ENCODE measurements at regions not wholly inside any gene's neighbourhood (a gene's known extent, or its start where the extent isn't known, plus 50 kb on each side); places are given as distances from the start of the nearest gene placed in this dataset.
"Not testable (repeated sequence)": the region's sequence is repeated elsewhere in the genome, so short reads cannot be mapped to it uniquely, and the experiment has no call there.

DNA sequence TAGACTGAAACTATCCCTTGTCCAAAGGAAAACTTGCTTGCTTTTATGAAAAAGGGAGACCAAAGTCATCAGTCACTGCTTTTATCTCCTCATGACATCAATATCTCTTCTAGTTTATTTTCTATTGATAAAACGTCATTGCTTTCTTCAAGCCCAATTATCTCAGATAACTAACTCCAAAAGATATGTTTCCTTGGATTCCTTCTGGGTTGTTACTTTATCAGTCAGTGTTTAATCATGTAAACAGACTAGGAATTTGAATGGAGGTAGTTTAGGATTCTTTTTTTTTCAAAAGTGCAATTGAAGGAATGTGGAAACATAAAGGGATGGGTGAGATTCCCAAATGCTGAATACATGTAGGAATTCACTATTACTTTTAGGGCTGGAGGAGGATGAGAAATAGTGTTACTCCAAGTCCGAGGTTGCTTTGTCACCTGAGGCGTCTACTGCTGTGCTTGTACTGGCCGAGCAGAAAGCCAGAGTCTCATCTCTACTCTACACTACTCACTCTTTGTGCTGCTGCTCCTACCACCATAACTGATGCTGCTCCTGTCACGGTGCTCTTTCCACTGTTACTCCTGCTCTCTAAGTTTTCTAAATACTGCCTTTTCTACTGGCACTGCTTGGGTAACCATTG, 1697.1 kb upstream of the NUDT12 start:
- no peaks in the 10 kb centered on the region for H3K4me1 Mint-ChIP-seq (ENCODE audit: low read depth)
- no peaks in the 10 kb centered on the region for H3K27me3 Mint-ChIP-seq (ENCODE audit: low read depth)
- no peaks in the 10 kb centered on the region for H3K36me3 Mint-ChIP-seq (ENCODE audit: low read depth)
- peaks cover 34% of the 10 kb centered on the region for H3K9me3 Mint-ChIP-seq
- H3K4me3 Mint-ChIP-seq, result no peak overlapping the region
- DNase-seq (ENCODE audit: low spot score), result no peak
- H3K27ac Mint-ChIP-seq, result no peak overlapping the region

DNA sequence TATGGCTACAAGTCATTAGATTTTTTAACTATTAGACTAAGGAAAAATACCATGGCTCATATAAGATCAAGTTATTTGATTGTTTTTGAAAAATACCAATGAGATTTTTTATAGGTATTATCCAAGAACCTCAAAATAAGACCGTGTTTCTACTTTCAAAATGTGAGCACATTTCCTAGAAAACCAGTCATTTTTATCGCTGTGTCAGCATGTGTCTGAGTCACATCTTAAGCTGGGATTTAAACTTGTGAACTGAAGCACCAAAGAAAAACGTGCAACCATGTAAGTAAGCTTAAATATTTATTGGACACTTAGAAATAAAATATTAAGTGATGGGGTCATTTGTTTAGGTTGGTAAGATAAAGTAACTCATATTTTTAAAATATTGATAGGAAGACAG, 1676.0 kb upstream of the NUDT12 start:
- H3K9me3 Mint-ChIP-seq, result peaks cover 26% of the 10 kb centered on the region
- no peak overlapping the region for H3K27ac Mint-ChIP-seq
- no peaks in the 10 kb centered on the region for H3K36me3 Mint-ChIP-seq (ENCODE audit: low read depth)
- H3K27me3 Mint-ChIP-seq (ENCODE audit: low read depth), result no peaks in the 10 kb centered on the region
- H3K4me1 Mint-ChIP-seq (ENCODE audit: low read depth), result no peaks in the 10 kb centered on the region
- no peak overlapping the region for H3K4me3 Mint-ChIP-seq
- no peak for DNase-seq (ENCODE audit: low spot score)

DNA sequence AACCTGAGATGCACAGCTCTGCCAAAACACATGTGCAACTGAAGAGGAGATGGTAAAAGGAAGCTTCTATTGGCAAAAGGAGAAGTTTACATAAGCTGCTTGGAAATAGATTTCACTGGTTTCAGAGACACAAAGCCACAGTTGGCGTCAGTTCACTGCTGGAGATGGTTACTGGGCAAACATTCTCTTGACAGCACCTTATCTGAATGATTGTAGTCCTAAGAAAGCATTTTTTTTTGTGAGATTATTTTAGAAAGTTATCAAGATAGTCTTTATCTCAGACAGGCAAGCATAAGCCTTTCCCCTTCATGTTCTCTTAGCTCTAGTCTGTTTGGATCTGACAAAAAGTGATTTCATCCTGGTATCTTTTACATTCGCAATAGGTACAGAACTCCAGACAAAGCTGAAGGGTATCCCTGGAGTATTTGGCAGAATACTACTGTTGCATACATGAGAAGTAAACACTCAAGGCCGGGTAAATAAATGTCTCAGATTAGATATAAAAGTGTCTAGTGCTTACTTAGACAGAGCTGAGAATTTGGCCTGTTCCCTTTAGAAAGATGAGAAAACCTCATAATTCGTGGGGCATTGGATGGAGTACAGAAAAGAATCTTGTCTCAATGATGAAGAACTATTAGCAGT, 1668.0 kb upstream of the NUDT12 start:
- Mint-ChIP-seq H3K27me3 (ENCODE audit: low read depth) (no peaks in the 10 kb centered on the region), H3K36me3 (ENCODE audit: low read depth) (no peaks in the 10 kb centered on the region), H3K9me3 (peaks cover 37% of the 10 kb centered on the region), H3K4me1 (ENCODE audit: low read depth) (no peaks in the 10 kb centered on the region), H3K27ac (no peak overlapping the region), H3K4me3 (no peak overlapping the region)
- no peak for DNase-seq (ENCODE audit: low spot score)

DNA sequence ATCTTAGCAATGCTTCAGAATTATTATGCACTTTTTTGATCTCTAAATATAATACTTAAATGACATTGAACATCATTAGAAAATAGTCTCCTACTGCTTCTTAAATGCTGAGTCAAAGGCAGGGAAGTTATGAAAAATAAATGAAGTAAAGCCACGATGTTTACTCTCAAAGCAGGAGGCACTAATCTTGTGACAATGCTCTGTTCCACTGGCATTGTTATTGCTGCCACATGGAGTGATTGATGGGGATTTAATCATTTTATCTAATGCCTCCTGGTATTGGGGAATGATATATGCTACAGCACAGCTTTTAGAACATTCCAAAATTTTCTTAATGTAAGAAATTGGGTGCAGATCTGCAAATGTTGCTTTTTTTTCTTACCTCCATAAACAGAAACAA, 1655.4 kb upstream of the NUDT12 start:
- Mint-ChIP-seq H3K36me3 (ENCODE audit: low read depth) (no peaks in the 10 kb centered on the region), H3K9me3 (peaks cover 23% of the 10 kb centered on the region), H3K4me1 (ENCODE audit: low read depth) (no peaks in the 10 kb centered on the region), H3K4me3 (no peak overlapping the region), H3K27ac (no peak overlapping the region), H3K27me3 (ENCODE audit: low read depth) (no peaks in the 10 kb centered on the region)
- no peak for DNase-seq (ENCODE audit: low spot score)

DNA sequence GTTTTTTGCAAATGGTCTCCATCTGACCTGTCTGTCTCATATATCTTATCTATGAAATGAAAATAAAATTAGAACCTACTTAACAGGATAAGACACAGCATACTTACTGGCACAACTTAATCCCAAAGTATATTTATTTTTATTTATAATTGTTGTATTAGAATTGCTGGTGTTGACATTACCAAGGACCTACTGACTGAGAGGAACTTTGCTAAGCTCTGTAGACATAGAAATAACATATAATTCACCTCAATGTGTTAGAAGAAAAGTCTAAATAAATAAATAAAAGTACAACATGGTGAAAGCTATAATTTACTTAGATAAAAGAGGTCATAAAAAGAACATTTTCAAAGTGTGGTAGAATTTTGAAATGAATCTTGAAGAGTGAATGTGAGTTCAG, 1650.5 kb upstream of the NUDT12 start:
- H3K4me3 Mint-ChIP-seq, result no peak overlapping the region
- no peaks in the 10 kb centered on the region for H3K36me3 Mint-ChIP-seq (ENCODE audit: low read depth)
- peaks cover 14% of the 10 kb centered on the region for H3K9me3 Mint-ChIP-seq
- no peaks in the 10 kb centered on the region for H3K4me1 Mint-ChIP-seq (ENCODE audit: low read depth)
- H3K27ac Mint-ChIP-seq, result no peak overlapping the region
- DNase-seq (ENCODE audit: low spot score), result no peak
- no peaks in the 10 kb centered on the region for H3K27me3 Mint-ChIP-seq (ENCODE audit: low read depth)

DNA sequence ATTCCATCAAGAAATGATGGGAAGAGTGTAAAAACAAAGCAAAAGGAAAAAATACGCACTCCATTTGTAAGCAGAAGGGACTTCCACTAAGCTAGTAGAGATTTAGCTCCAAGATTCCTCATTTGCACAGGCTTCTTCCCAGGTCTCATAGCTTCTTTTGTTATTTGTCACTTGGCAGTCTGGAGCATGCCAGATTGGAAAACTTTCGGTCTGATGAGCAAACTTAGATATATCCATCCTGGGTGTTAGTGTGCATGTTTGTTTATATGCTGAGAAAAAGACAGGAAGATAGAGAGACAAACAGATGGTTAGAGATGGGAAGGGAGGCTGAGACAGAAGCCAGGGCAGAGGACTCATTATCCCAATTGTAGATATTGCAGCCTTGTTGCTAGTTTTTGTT, 1644.5 kb upstream of the NUDT12 start:
- Mint-ChIP-seq H3K4me3 (no peak overlapping the region), H3K9me3 (peaks cover 17% of the 10 kb centered on the region), H3K27me3 (ENCODE audit: low read depth) (no peaks in the 10 kb centered on the region), H3K4me1 (ENCODE audit: low read depth) (no peaks in the 10 kb centered on the region), H3K27ac (no peak overlapping the region), H3K36me3 (ENCODE audit: low read depth) (no peaks in the 10 kb centered on the region)
- DNase-seq (ENCODE audit: low spot score), result no peak

DNA sequence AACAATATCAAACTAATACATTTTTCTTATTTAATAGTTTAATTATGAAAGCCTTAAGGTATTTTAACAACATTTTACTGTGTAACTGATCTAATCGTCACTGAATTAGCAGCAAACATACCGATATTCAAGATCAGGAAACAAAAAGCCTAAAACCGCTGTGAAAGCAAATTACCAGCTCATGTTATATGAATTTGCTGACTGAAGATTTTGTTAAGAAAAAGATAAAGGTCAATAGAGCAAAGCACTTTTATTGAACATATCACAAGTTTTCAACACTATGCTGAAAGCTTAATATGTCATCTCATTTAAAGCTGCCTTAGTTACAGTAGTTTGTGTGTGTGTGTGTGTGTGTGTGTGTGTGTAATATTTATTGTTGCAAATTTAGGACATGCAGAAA, 1634.9 kb upstream of the NUDT12 start:
- H3K9me3 Mint-ChIP-seq, result peaks cover 26% of the 10 kb centered on the region
- H3K4me3 Mint-ChIP-seq, result no peak overlapping the region
- no peaks in the 10 kb centered on the region for H3K36me3 Mint-ChIP-seq (ENCODE audit: low read depth)
- no peaks in the 10 kb centered on the region for H3K27me3 Mint-ChIP-seq (ENCODE audit: low read depth)
- H3K4me1 Mint-ChIP-seq (ENCODE audit: low read depth), result no peaks in the 10 kb centered on the region
- no peak overlapping the region for H3K27ac Mint-ChIP-seq
- DNase-seq (ENCODE audit: low spot score), result no peak

DNA sequence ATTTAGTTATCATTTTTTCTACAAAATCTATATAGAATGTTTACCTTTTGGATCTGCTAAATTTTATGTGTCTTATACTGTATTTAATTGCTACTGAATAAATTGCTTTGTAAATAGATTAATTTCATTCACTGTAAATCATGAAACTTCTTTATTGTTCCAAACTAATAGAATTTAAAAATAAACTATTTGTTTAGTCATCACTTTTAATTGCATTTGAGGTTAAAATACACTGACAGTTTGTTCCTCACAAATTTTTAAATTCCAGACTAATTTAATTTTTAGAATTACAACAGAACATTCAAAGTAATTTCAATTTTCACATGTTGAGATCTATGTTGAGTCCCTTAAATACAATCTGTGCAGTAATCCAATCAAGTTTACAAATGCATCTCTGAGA, 1633.2 kb upstream of the NUDT12 start:
- Mint-ChIP-seq H3K27me3 (ENCODE audit: low read depth) (no peaks in the 10 kb centered on the region), H3K27ac (no peak overlapping the region), H3K9me3 (peaks cover 11% of the 10 kb centered on the region), H3K4me3 (no peak overlapping the region), H3K36me3 (ENCODE audit: low read depth) (no peaks in the 10 kb centered on the region), H3K4me1 (ENCODE audit: low read depth) (no peaks in the 10 kb centered on the region)
- DNase-seq (ENCODE audit: low spot score), result no peak

DNA sequence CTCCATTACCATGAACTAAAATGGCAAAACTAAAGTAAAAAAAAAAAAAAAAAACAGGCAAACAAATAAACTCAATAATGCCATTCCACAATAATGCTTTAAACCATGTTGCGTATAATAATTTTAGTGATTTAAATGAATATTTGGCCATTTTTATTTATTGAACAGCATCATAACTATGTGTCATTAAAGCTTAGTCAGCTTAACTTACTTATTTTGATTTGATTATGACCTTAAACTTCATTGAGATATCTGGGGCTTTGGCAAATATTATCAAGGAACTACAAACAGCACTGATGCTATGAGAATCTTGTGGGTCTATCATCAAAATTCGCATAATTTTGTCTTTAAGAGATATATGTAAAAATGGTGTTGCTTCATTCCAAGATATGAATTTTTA, 1610.3 kb upstream of the NUDT12 start:
- H3K36me3 Mint-ChIP-seq (ENCODE audit: low read depth), result no peaks in the 10 kb centered on the region
- no peaks in the 10 kb centered on the region for H3K27me3 Mint-ChIP-seq (ENCODE audit: low read depth)
- H3K9me3 Mint-ChIP-seq, result peaks cover 31% of the 10 kb centered on the region
- H3K27ac Mint-ChIP-seq, result no peak overlapping the region
- H3K4me3 Mint-ChIP-seq, result no peak overlapping the region
- H3K4me1 Mint-ChIP-seq (ENCODE audit: low read depth), result no peaks in the 10 kb centered on the region
- DNase-seq (ENCODE audit: low spot score), result no peak

DNA sequence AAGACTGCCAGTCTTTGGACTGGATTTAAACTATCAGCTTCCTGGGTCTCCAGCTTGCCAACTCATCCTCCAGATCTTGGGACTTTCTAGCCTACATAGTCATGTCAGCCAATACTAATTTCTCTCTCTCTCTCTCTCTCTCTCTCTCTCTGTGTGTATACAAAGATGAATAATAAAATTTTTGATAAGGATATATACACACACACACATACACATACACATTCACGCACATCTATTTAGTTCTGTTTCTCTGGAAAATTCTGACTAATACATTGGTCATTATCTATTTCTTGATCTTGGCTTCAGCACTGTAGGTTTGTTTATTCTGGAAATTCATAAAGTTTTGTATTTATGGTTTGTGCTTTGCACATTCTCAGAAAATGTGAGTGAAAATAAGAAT, 1606.2 kb upstream of the NUDT12 start:
- Mint-ChIP-seq H3K4me1 (ENCODE audit: low read depth) (no peaks in the 10 kb centered on the region), H3K36me3 (ENCODE audit: low read depth) (no peaks in the 10 kb centered on the region), H3K27me3 (ENCODE audit: low read depth) (no peaks in the 10 kb centered on the region), H3K27ac (no peak overlapping the region), H3K4me3 (no peak overlapping the region), H3K9me3 (peaks cover 37% of the 10 kb centered on the region)
- DNase-seq (ENCODE audit: low spot score), result no peak

DNA sequence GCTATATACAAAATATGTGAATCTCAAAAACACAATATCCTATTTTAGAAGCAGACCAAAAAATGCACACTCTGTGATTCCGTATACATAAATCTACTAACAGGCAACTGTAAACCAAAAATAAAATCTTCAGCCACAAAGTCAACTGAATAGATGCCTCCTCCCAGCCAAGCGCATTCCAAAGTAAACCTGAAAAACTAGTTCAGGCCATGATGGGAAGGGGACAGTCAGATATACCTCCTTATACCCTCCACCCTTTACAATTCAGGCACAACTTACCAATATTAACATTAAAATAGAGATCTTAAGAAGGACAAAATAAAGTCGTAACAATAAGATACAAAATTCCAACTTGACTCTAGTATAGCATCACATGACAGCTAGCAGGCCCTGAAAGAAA, 1604.5 kb upstream of the NUDT12 start:
- Mint-ChIP-seq H3K4me1 (ENCODE audit: low read depth) (no peaks in the 10 kb centered on the region), H3K36me3 (ENCODE audit: low read depth) (no peaks in the 10 kb centered on the region), H3K27ac (no peak overlapping the region), H3K4me3 (no peak overlapping the region), H3K9me3 (peaks cover 40% of the 10 kb centered on the region), H3K27me3 (ENCODE audit: low read depth) (no peaks in the 10 kb centered on the region)
- no peak for DNase-seq (ENCODE audit: low spot score)

DNA sequence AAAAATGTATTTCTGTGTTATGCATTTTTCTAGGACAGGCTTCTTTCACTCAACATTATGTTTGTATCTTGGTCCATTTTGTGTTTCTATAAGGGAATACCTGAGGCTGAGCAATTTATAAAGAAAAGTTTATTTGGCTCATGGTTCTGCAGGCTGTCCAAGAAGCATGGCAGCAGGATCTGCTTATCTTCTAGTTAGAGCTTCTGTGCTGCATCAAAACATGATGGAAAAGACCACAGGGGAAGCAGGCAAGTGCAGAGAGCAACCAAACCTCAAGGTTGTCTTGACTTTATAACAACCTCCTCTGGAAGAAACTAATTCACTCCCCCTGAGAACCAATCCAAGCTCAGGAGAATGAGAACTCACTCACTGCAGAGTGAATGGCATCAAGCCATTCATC, 1601.0 kb upstream of the NUDT12 start:
- Mint-ChIP-seq H3K27me3 (ENCODE audit: low read depth) (no peaks in the 10 kb centered on the region), H3K4me1 (ENCODE audit: low read depth) (no peaks in the 10 kb centered on the region), H3K27ac (no peak overlapping the region), H3K9me3 (peaks cover 51% of the 10 kb centered on the region), H3K36me3 (ENCODE audit: low read depth) (no peaks in the 10 kb centered on the region), H3K4me3 (no peak overlapping the region)
- DNase-seq (ENCODE audit: low spot score), result no peak

DNA sequence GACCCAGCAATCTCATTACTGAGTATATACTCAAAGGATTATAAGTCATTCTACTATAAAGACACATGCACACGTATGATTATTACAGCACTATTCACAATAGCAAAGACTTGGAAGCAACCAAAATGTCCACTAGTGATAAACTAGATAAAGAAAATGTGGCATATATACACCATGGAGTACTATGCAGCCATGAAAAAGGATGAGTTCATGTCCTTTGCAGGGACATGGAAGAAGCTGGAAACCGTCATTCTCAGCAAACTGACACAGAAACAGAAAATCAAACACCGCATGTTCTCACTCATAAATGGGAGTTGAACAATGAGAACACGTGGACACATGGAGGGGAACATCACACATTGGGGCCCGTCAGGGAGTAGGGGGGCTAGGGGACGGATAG, 1600.0 kb upstream of the NUDT12 start:
- not testable (repeated sequence) for H3K36me3 Mint-ChIP-seq (ENCODE audit: low read depth); DNase-seq (ENCODE audit: low spot score); H3K27ac Mint-ChIP-seq; H3K4me1 Mint-ChIP-seq (ENCODE audit: low read depth); H3K4me3 Mint-ChIP-seq; H3K27me3 Mint-ChIP-seq (ENCODE audit: low read depth)
- peaks cover 44% of the 10 kb centered on the region for H3K9me3 Mint-ChIP-seq

DNA sequence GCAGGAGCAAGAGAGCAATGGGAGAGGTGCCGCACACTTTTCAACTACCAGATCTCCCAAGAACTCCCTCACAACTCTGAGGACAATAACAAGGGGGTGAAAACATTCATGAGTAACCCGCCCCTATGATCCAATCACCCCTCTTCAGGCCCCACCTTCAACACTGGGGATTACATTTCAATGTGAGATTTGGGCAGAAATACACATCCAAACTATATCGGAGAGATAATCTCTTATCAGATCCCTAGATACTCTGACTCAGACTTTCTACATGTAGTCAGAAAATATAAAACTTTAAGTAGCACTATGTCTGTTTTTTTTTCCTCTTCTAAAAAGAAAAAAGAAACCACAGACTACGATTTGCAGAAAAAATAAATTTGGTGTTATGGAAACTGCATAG, 1595.9 kb upstream of the NUDT12 start:
- no peak for DNase-seq (ENCODE audit: low spot score)
- Mint-ChIP-seq H3K27me3 (ENCODE audit: low read depth) (no peaks in the 10 kb centered on the region), H3K9me3 (peaks cover 49% of the 10 kb centered on the region), H3K4me3 (no peak overlapping the region), H3K27ac (no peak overlapping the region), H3K36me3 (ENCODE audit: low read depth) (no peaks in the 10 kb centered on the region), H3K4me1 (ENCODE audit: low read depth) (no peaks in the 10 kb centered on the region)

DNA sequence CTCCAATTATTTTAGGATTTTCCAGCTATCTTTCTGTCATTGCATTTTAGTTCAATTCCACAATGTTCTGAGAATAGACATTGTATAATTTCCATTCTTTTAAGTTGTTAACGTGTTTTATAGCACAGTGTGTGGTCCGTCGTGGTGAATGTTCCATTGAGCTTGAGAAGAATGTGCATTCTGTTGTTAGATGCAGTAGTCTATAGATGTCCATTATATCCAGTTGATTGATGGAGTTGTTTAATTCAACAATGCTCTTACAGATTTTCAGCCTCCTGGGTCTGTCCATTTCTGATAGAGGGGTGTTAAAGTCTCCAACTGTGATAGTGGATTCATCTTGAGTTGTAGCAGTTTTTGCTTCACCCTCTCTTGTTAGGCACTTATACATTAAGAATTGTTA, 1587.7 kb upstream of the NUDT12 start:
- Mint-ChIP-seq H3K9me3 (peaks cover 23% of the 10 kb centered on the region), H3K36me3 (ENCODE audit: low read depth) (no peaks in the 10 kb centered on the region), H3K4me3 (no peak overlapping the region), H3K4me1 (ENCODE audit: low read depth) (no peaks in the 10 kb centered on the region), H3K27ac (no peak overlapping the region), H3K27me3 (ENCODE audit: low read depth) (no peaks in the 10 kb centered on the region)
- no peak for DNase-seq (ENCODE audit: low spot score)

Measured in T-helper 2 cell treated with Interferon-gamma antibody and Interleukin-4, amounts not matched to agents 5 μg/mL and 100 μg/mL, for 36 hours (primary cell).